Mesodermal cell (in vitro differentiated cells): ENCODE measurements at regions not wholly inside any gene's neighbourhood (a gene's known extent, or its start where the extent isn't known, plus 50 kb on each side); places are given as distances from the start of the nearest gene placed in this dataset.
"Not testable (repeated sequence)": the region's sequence is repeated elsewhere in the genome, so short reads cannot be mapped to it uniquely, and the experiment has no call there.

Experiments used
- H3K27ac ChIP-seq: 2 replicates; pipeline ENCODE4 v1.7.0; 2013; ENCODE audit warnings: mild to moderate bottlenecking, low read depth, low read length, moderate library complexity; ENCODE audit not compliant: severe bottlenecking
- H3K36me3 ChIP-seq: 2 replicates; pipeline ENCODE4 v1.7.1; 2013; ENCODE audit warnings: mild to moderate bottlenecking, low read length, moderate library complexity; ENCODE audit not compliant: control insufficient read depth, insufficient read depth
- H3K4me1 ChIP-seq: one replicate; pipeline ENCODE4 v1.7.1; 2013; ENCODE audit warnings: mild to moderate bottlenecking, low read length; ENCODE audit not compliant: insufficient read depth, control insufficient read depth, poor library complexity, severe bottlenecking
- H3K4me3 ChIP-seq: 2 replicates; pipeline ENCODE4 v1.7.0; 2013; ENCODE audit warnings: low read length, control low read depth, mild to moderate bottlenecking; ENCODE audit not compliant: insufficient read depth, poor library complexity, severe bottlenecking; ENCODE audit errors: extremely low read depth
- H3K9me3 ChIP-seq: 2 replicates; pipeline ENCODE4 v1.7.1; 2013; ENCODE audit warnings: mild to moderate bottlenecking, low read length, moderate library complexity; ENCODE audit not compliant: control insufficient read depth
- WGBS, 2 experiments: methylation state at CpG; one replicate each; pipeline ENCODE4 v1.1.5; 2013; ENCODE audit warnings: missing lambda C conversion rate in 2 of 2; ENCODE audit not compliant: insufficient coverage in 2 of 2; 5-methylcytosine and 5-hydroxymethylcytosine counted together

GRCh38 chr2:53314718-53315117 is 452.9 kb upstream of the CHAC2 start:
- Histone ChIP-seq H3K36me3 (no peaks in the 10 kb centered on the region), H3K4me1 (no peaks in the 10 kb centered on the region), H3K27ac (no peak overlapping the region), H3K4me3 (no peak overlapping the region), H3K9me3 (no peaks in the 10 kb centered on the region)
- 75 to 79% methylated on average over 1 to 2 of the region's 2 CpGs for WGBS, 2 experiments

GRCh38 chr2:53313644-53314043 is 454.0 kb upstream of the CHAC2 start:
- H3K4me3 ChIP-seq, H3K9me3 ChIP-seq, H3K4me1 ChIP-seq, H3K27ac ChIP-seq, H3K36me3 ChIP-seq: not testable (repeated sequence)
- WGBS, 2 experiments = 86 to 91% methylated on average over 4 of the region's 4 CpGs

- Histone ChIP-seq H3K4me1 (no peaks in the 10 kb centered on the region), H3K36me3 (no peaks in the 10 kb centered on the region), H3K27ac (no peak overlapping the region), H3K9me3 (no peaks in the 10 kb centered on the region), H3K4me3 (no peak overlapping the region)
- 94 to 100% methylated on average over 3 to 4 of the region's 5 CpGs for WGBS, 2 experiments
Observed at GRCh38 chr2:53312721-53313120, 454.9 kb upstream of the CHAC2 start.

- no peak overlapping the region for H3K4me3 ChIP-seq
- no peak overlapping the region for H3K27ac ChIP-seq
- no peaks in the 10 kb centered on the region for H3K36me3 ChIP-seq
- WGBS, 2 experiments = 90 to 96% methylated on average over 2 to 3 of the region's 5 CpGs
- H3K4me1 ChIP-seq = no peaks in the 10 kb centered on the region
- H3K9me3 ChIP-seq = no peaks in the 10 kb centered on the region
Observed at GRCh38 chr2:53312181-53312580, 455.4 kb upstream of the CHAC2 start.

DNA sequence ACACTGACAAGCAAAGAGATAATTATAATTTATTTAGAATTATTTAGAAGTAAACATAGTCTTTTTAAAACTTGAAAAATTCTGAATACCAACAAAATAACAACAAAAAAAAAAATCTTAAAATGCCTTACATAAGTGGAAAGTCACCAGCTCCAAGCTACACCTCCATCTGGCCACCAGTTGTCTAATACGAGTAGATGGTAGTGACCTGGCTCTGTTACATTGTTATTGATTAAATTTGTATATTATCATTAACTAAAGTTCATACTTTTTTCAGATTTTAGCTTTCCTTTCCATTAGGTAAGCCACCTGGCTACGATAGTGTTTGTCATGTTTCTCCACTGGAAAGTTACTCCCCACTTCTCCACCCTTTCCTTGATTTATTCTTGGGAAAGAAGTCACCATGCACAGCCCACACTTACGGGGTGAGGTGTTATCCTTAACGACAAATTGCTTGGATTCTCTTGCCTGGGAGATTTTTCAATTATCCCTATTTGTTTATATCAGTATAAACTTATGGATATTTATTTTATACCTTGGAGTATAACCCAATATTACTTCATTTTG is 464.5 kb upstream of the CHAC2 start:
- WGBS, 2 experiments = 100% methylated on average over 1 of the region's 4 CpGs; no CpG with 5 or more reads in 1 of the 2 experiments
- no peak overlapping the region for H3K27ac ChIP-seq
- H3K4me1 ChIP-seq = no peaks in the 10 kb centered on the region
- no peak overlapping the region for H3K4me3 ChIP-seq
- H3K36me3 ChIP-seq = no peaks in the 10 kb centered on the region
- no peaks in the 10 kb centered on the region for H3K9me3 ChIP-seq

- Histone ChIP-seq H3K4me1 (no peaks in the 10 kb centered on the region), H3K4me3 (no peak overlapping the region), H3K9me3 (no peaks in the 10 kb centered on the region), H3K36me3 (no peaks in the 10 kb centered on the region), H3K27ac (no peak overlapping the region)
- no CpG with 5 or more reads among the region's 1 CpG for WGBS, 2 experiments
Observed at GRCh38 chr2:53302455-53302854, 465.1 kb upstream of the CHAC2 start.

DNA sequence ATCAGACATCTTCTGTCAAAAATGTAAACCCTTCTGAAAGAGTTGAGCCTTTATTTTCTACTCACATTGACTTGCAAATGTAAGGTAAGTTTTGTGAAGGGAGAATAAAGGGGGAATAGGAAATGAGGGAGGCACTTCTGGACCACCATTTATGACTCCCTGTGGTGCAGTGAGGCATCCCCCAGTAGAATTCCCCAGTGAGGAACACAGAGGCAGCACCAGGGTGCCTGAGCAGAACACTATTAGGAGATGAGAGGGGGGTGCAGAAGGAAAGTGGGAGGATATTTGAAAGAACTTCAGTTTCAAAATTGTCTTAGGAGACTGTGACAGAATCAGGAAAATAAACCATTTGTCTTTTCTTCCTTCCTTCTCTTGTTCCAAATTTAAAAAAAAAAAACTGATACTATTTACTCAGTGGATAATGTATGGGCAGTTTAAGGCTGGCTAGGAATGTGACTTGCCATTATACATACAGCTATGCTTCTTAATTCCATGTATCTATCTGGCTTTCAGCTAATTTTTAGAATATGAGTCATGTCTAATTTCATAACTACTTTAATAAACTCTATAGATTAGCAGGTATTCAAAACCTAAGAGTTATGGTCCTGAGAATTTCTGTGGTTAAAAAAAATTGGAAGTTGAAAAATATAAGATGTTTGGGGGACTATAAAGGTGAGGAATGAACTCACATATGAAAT is 478.1 kb upstream of the CHAC2 start:
- Histone ChIP-seq H3K4me3 (no peak overlapping the region), H3K27ac (no peak overlapping the region), H3K36me3 (no peaks in the 10 kb centered on the region), H3K4me1 (no peaks in the 10 kb centered on the region), H3K9me3 (no peaks in the 10 kb centered on the region)

GRCh38 chr2:53286345-53286744 is 481.3 kb upstream of the CHAC2 start:
- Histone ChIP-seq H3K4me3 (no peak overlapping the region), H3K9me3 (no peaks in the 10 kb centered on the region), H3K27ac (no peak overlapping the region), H3K36me3 (no peaks in the 10 kb centered on the region), H3K4me1 (no peaks in the 10 kb centered on the region)
- no CpG with 5 or more reads among the region's 2 CpGs for WGBS, 2 experiments

DNA sequence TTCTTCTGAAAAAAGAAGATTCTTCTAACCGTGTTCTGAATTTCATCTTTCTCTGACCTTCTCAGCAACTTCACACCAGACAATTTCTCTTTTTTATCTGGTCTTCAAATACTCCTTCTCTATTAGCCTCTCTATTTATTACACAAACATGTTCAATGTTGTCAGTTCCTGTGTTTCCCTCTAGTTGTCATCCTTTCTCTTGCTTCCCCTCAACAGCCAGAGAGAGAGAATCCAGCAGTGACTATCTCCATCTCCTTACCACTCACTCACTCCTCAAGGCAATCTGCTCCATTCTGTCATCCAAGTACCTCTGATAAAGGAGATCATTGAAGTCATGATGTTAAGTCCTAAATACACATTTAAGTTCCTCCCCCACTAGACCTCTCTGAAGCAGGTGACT is 491.9 kb upstream of the CHAC2 start:
- H3K9me3 ChIP-seq = no peaks in the 10 kb centered on the region
- no peaks in the 10 kb centered on the region for H3K4me1 ChIP-seq
- H3K4me3 ChIP-seq = no peak overlapping the region
- H3K27ac ChIP-seq = no peak overlapping the region
- no peaks in the 10 kb centered on the region for H3K36me3 ChIP-seq
- WGBS, 2 experiments = 78 to 92% methylated on average over 1 of the region's 1 CpG

- Histone ChIP-seq H3K4me3 (no peak overlapping the region), H3K9me3 (no peaks in the 10 kb centered on the region), H3K27ac (no peak overlapping the region), H3K4me1 (no peaks in the 10 kb centered on the region), H3K36me3 (no peaks in the 10 kb centered on the region)
- WGBS, 2 experiments = 50 to 88% methylated on average over 1 to 2 of the region's 3 CpGs
Observed at GRCh38 chr2:53268626-53269025, 499.0 kb upstream of the CHAC2 start.

- Histone ChIP-seq H3K36me3 (no peaks in the 10 kb centered on the region), H3K4me1 (no peaks in the 10 kb centered on the region), H3K27ac (no peak overlapping the region), H3K4me3 (no peak overlapping the region), H3K9me3 (no peaks in the 10 kb centered on the region)
- 67% methylated on average over 1 of the region's 2 CpGs; no CpG with 5 or more reads in 1 of the 2 experiments for WGBS, 2 experiments
Observed at GRCh38 chr2:53268086-53268485, 499.5 kb upstream of the CHAC2 start.
